Heart right ventricle (tissue), 16 donors: ENCODE measurements at regions not wholly inside any gene's neighbourhood (a gene's known extent, or its start where the extent isn't known, plus 50 kb on each side); places are given as distances from the start of the nearest gene placed in this dataset.

Source experiments
- ATAC-seq, 8 donors: fragments of 200-7000 bp; cut with Tn5 transposase; one replicate each; pipeline ENCODE4 v1.9.1; 2020; ENCODE audit warnings: mild to moderate bottlenecking in 8 of 8, moderate library complexity in 8 of 8, moderate number of reproducible peaks in 1 of 8
- DNase-seq, 2 donors: peaks; one replicate each; pipeline ENCODE4 v3.0.0-alpha.2; 2020
- H3K27ac ChIP-seq, 10 donors: fragments of 200-600 bp; sonication (generic) in 2 of 10; one replicate each; pipeline versions ENCODE4 v1.5.0 to v1.8.0; 2020 to 2022; ENCODE audit warnings: mild to moderate bottlenecking in 3 of 10
- H3K27me3 ChIP-seq, 7 donors: fragments of 200-600 bp; one replicate each; pipeline ENCODE4 v1.8.0; 2021 to 2022; ENCODE audit warnings: mild to moderate bottlenecking in 2 of 7
- H3K36me3 ChIP-seq, 9 donors: fragments of 200-600 bp; sonication (generic) in 1 of 9; one replicate each; pipeline versions ENCODE4 v1.5.0 to v1.8.0; 2020 to 2022; ENCODE audit warnings: mild to moderate bottlenecking in 2 of 9
- H3K4me1 ChIP-seq, 9 donors: fragments of 200-600 bp; sonication (generic) in 1 of 9; one replicate each; pipeline versions ENCODE4 v1.5.0 to v1.8.0; 2020 to 2022; ENCODE audit warnings: mild to moderate bottlenecking in 4 of 9
- H3K4me3 ChIP-seq, 10 donors: fragments of 200-600 bp; sonication (generic) in 2 of 10; one replicate each; pipeline versions ENCODE4 v1.5.0 to v1.8.0; 2020 to 2022; ENCODE audit warnings: mild to moderate bottlenecking in 7 of 10, moderate library complexity in 2 of 10
- H3K9me3 ChIP-seq, 11 donors: fragments of 200-600 bp in 10 of 11; sonication (generic) in 2 of 11; one replicate each; pipeline versions ENCODE4 v1.5.0 to v1.8.0; 2013 to 2022; ENCODE audit warnings: mild to moderate bottlenecking in 2 of 11, control low read depth in 1 of 11, moderate library complexity in 1 of 11
- WGBS, 2 donors: extraction: QIAGEN DNeasy Blood & Tissue Kit; methylation state at CpG; one replicate each; pipeline ENCODE4 v1.1.7; 2013; ENCODE audit warnings: inconsistent platforms in 1 of 2; 5-methylcytosine and 5-hydroxymethylcytosine counted together
- intact Hi-C, 10 donors: fragments of 100-400 bp; cut with DNase I; formaldehyde crosslinking; loops; one replicate each; pipeline versions ENCODE4 v1.11.1 to v1.14.2; 2022
- TF ChIP-seq, protein P1 (sequence below), 9 donors: fragments of 200-600 bp; sonication (generic) in 2 of 9; IDR thresholded peaks; one replicate each; pipeline versions ENCODE4 v1.5.0 to v1.8.0; 2021 to 2022; ENCODE audit warnings: antibody characterized with exemption in 9 of 9, mild to moderate bottlenecking in 5 of 9, moderate library complexity in 1 of 9
- donor health status: Arrhythmogenic right ventricular cardiomyopathy.
- donor health status: ischemic (EF 13 %, LVEDD 7.1; RV severe dilation, severe dysfunction).
- donor health status: healthy with polysubstance abuse.
- donor health status: DM: no; HTN: yes; CAD: no.
- donor health status: DM: no; HTN: no; CAD: no.
- donor health status: ischemic (EF 25% LVEDD 6.9; RV normal size, moderate dysfunction).
- donor health status: ischemic (EF 25% LVEDD 5.7; RV mildly dilated, moderate dysfunction).
- donor health status: healthy.
- donor health status: DM: yes; HTN: yes; CAD: no.
- donor health status: Ischemic cardiomyopathy.
- donor health status: ischemic (EF 35%, LVEDD 5.7; RV mildly dilated, moderate dysfunction).
- donor health status: nonischemic (EF 11% LVEDD 7.7; RV severe dilation, severe dysfunction).
- donor health status: DM: yes; HTN: yes; CAD: no.
- donor health status: PGD.
- donor health status: ischemic (EF 29% LVEDD 5.4; RV normal size, mild dysfunction).
- donor health status: nonischemic (EF 23%, LVEDD 6.1; RV moderate dilation, normal function).

- H3K27me3 ChIP-seq = no peaks in the 10 kb centered on the region
- intact Hi-C loops = no loop called here
- WGBS, 2 donors = 85 to 92% methylated on average over 5 of the region's 5 CpGs
- H3K36me3 ChIP-seq = no peaks in the 10 kb centered on the region
- no peak overlapping the region for H3K27ac ChIP-seq
- DNase-seq = no peak
- TF ChIP-seq, protein P1, sequence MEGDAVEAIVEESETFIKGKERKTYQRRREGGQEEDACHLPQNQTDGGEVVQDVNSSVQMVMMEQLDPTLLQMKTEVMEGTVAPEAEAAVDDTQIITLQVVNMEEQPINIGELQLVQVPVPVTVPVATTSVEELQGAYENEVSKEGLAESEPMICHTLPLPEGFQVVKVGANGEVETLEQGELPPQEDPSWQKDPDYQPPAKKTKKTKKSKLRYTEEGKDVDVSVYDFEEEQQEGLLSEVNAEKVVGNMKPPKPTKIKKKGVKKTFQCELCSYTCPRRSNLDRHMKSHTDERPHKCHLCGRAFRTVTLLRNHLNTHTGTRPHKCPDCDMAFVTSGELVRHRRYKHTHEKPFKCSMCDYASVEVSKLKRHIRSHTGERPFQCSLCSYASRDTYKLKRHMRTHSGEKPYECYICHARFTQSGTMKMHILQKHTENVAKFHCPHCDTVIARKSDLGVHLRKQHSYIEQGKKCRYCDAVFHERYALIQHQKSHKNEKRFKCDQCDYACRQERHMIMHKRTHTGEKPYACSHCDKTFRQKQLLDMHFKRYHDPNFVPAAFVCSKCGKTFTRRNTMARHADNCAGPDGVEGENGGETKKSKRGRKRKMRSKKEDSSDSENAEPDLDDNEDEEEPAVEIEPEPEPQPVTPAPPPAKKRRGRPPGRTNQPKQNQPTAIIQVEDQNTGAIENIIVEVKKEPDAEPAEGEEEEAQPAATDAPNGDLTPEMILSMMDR (IDR thresholded peaks at IDR 0.05) = no peak
- ATAC-seq = no peak
- H3K4me3 ChIP-seq = no peak overlapping the region
- no peaks in the 10 kb centered on the region for H3K4me1 ChIP-seq
- peaks cover 0 to 14% (median 0%) of the 10 kb centered on the region in 11 donors for H3K9me3 ChIP-seq
Observed at GRCh38 chr3:62936626-62937254, 61.5 kb upstream of the CADPS start.

DNA sequence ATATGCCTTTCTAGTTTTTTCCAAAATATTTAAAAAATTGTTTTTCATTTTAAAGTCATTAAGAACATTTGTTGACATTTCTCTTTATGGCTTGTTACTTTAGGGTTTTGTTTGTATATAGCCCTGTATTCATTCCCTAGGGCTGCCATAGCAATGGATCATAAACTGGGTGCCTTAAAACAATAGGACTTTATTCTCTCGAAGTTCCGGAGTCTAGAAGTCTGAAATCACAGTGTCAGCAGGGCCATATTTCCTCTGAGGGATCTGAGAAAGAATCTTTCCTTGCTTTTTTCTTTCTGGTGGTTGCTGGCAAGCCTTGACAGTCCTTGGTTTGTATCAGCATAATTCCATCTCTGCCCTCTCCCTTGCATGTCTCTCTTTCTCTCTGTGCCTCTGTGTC, 63.4 kb upstream of the CADPS start:
- Histone ChIP-seq H3K4me1 (no peaks in the 10 kb centered on the region), H3K9me3 (peaks cover 0 to 14% (median 0%) of the 10 kb centered on the region in 11 donors), H3K27ac (no peak overlapping the region), H3K27me3 (no peaks in the 10 kb centered on the region), H3K36me3 (no peaks in the 10 kb centered on the region), H3K4me3 (no peak overlapping the region)
- WGBS, 2 donors = 81 to 83% methylated on average over 2 of the region's 2 CpGs
- TF ChIP-seq, protein P1 (IDR thresholded peaks at IDR 0.05) = no peak
- intact Hi-C loops = no loop called here
- DNase-seq = no peak
- no peak for ATAC-seq

GRCh38 chr3:62939707-62940106, 64.5 kb upstream of the CADPS start:
- WGBS, 2 donors = 84 to 87% methylated on average over 8 of the region's 8 CpGs
- Histone ChIP-seq H3K27ac (no peak overlapping the region), H3K4me1 (no peaks in the 10 kb centered on the region), H3K27me3 (no peaks in the 10 kb centered on the region), H3K9me3 (peaks cover 0 to 14% (median 0%) of the 10 kb centered on the region in 11 donors), H3K36me3 (no peaks in the 10 kb centered on the region), H3K4me3 (no peak overlapping the region)
- no peak for ATAC-seq
- DNase-seq = no peak
- intact Hi-C loops = no loop called here
- TF ChIP-seq, protein P1 (IDR thresholded peaks at IDR 0.05) = no peak

GRCh38 chr3:62940771-62941563, 65.8 kb upstream of the CADPS start:
- Histone ChIP-seq H3K36me3 (no peaks in the 10 kb centered on the region), H3K9me3 (peaks cover 0 to 14% (median 0%) of the 10 kb centered on the region in 11 donors), H3K4me3 (no peak overlapping the region), H3K27ac (no peak overlapping the region), H3K4me1 (no peaks in the 10 kb centered on the region), H3K27me3 (no peaks in the 10 kb centered on the region)
- DNase-seq (no peak), ATAC-seq (no peak)
- intact Hi-C loops = no loop called here
- TF ChIP-seq, protein P1 (IDR thresholded peaks at IDR 0.05) = no peak
- WGBS, 2 donors = 57 to 73% methylated on average over 8 of the region's 8 CpGs
